KOPT-K1 (cell line): ENCODE measurements at regions not wholly inside any gene's neighbourhood (a gene's known extent, or its start where the extent isn't known, plus 50 kb on each side); places are given as distances from the start of the nearest gene placed in this dataset.

ENCODE experiments used
- H3K27ac ChIP-seq: fragments of 200-600 bp; sonication (generic); 2 replicates; pipeline ENCODE4 v1.5.1; 2016; ENCODE audit warnings: antibody characterized with exemption, mild to moderate bottlenecking, low read depth, low read length; ENCODE audit not compliant: poor library complexity, severe bottlenecking
- H3K36me3 ChIP-seq: fragments of 200-600 bp; sonication (generic); 2 replicates; pipeline ENCODE4 v1.5.1; 2017; ENCODE audit warnings: antibody characterized with exemption, mild to moderate bottlenecking, low read length, moderate library complexity; ENCODE audit not compliant: insufficient read depth
- H3K9me3 ChIP-seq: fragments of 200-600 bp; sonication (generic); 2 replicates; pipeline ENCODE4 v1.5.1; 2017; ENCODE audit warnings: antibody characterized with exemption, low read length, mild to moderate bottlenecking; ENCODE audit not compliant: insufficient read depth, poor library complexity, severe bottlenecking

DNA sequence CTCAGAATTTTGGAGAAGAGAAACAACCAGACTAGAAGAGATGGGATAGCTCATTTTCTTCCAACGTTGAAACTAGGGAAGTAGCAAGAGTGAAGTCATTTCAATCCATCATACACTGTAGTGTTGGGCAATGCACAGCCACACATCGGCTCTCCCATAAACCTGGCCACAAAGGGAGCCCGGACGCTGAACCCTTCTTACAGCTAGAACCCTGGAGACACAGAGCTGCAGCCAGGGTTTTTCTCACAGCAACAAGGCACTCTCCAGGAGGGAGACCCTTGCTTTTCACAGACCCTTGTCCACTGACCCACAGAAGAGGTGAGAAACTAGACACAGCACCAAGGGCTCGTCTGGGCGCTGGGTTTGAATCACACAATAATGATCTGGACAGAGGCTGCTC, 101.4 kb upstream of the FSTL4 start:
- Histone ChIP-seq H3K9me3 (no peaks in the 10 kb centered on the region), H3K27ac (no peak overlapping the region), H3K36me3 (no peaks in the 10 kb centered on the region)

DNA sequence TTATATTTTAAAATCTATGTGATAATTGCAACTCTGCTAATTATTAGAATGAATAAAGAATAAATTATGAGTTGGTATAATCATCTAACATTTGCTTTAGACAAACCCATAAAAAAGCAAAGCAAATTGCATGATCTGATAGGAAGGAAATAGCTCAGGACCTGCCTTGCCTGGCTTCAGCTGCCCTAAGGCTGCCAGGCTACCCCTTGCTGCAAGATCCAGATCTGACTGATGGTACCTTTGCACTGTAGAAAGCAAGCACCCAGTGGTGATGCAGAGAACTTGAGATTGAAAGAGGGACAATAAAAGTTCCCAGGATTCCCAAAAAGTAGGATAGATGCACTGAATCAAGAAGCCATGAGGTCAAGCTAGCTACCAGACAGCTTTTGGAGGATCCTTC, 100.9 kb upstream of the FSTL4 start:
- Histone ChIP-seq H3K36me3 (no peaks in the 10 kb centered on the region), H3K9me3 (no peaks in the 10 kb centered on the region), H3K27ac (no peak overlapping the region)

- no peak overlapping the region for H3K27ac ChIP-seq
- H3K36me3 ChIP-seq: no peaks in the 10 kb centered on the region
- no peaks in the 10 kb centered on the region for H3K9me3 ChIP-seq
These were observed 100.2 kb upstream of the FSTL4 start for GRCh38 chr5:133712562-133712961.

DNA sequence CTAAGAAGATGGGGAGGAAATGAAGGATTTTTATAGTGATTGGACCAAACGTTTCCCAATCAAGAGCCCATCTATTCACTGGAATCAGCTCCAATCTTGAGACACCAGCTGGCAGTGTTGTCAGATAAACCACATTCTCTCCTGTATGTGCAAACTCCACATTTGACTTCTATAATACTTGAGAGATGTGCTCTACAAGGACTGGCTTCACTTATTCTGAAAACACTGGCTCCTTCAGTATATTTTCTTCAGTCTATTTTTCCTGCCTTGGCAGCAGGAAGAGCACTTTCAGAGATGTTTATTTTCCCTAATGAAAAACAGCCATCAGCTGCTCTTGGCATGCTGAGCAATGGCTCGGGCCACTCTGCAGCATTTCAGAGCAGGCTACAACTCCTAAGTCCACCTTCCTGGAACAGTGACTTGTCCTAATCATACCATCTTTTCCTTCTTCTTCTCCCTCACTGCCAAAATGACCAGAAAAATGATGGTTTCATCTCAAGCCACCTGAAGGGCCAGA, 96.9 kb upstream of the FSTL4 start:
- Histone ChIP-seq H3K9me3 (no peaks in the 10 kb centered on the region), H3K27ac (no peak overlapping the region), H3K36me3 (no peaks in the 10 kb centered on the region)

DNA sequence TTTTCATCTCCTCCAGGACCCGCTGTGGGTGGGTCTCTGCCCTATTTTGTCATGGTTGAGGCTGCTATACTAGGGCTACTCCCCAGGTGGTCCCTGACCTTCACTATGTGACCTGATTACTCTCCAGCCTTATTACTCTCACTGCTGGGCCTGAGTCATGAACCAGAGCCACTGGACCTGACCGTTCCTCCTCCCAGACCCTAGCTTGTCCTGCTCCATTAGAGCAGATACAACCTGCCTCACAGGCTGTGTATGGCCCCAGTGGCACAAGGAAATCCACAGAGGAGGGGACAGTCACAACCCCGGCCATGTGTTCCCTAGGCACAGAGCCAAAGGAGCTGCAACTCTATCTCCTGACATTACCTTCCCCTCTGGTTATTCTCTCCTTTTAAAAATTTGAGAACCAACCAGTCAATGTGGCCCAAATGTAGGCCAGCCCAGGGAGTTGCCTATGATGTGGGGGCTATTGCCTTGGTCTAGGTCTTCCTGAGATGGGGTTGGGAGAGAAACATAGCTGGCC, 96.0 kb upstream of the FSTL4 start:
- H3K9me3 ChIP-seq: no peaks in the 10 kb centered on the region
- H3K27ac ChIP-seq: no peak overlapping the region
- H3K36me3 ChIP-seq: no peaks in the 10 kb centered on the region

GRCh38 chr5:133707629-133708028, 95.3 kb upstream of the FSTL4 start:
- no peaks in the 10 kb centered on the region for H3K9me3 ChIP-seq
- no peak overlapping the region for H3K27ac ChIP-seq
- no peaks in the 10 kb centered on the region for H3K36me3 ChIP-seq

GRCh38 chr5:133706506-133707430, 94.4 kb upstream of the FSTL4 start:
- Histone ChIP-seq H3K9me3 (no peaks in the 10 kb centered on the region), H3K27ac (no peak overlapping the region), H3K36me3 (no peaks in the 10 kb centered on the region)

- H3K36me3 ChIP-seq: no peaks in the 10 kb centered on the region
These were observed 93.0 kb upstream of the FSTL4 start for GRCh38 chr5:133705331-133705730.

GRCh38 chr5:133704411-133704810, 92.1 kb upstream of the FSTL4 start:
- no peak overlapping the region for H3K27ac ChIP-seq
- H3K36me3 ChIP-seq: no peaks in the 10 kb centered on the region
- H3K9me3 ChIP-seq: no peaks in the 10 kb centered on the region

More at GRCh38 chr5:133705331-133705730, 93.0 kb upstream of the FSTL4 start:
- Histone ChIP-seq H3K9me3 (no peaks in the 10 kb centered on the region), H3K27ac (no peak overlapping the region)

- H3K27ac ChIP-seq: no peak overlapping the region
- no peaks in the 10 kb centered on the region for H3K9me3 ChIP-seq
- no peaks in the 10 kb centered on the region for H3K36me3 ChIP-seq
These were observed 91.6 kb upstream of the FSTL4 start for GRCh38 chr5:133703935-133704334.

DNA sequence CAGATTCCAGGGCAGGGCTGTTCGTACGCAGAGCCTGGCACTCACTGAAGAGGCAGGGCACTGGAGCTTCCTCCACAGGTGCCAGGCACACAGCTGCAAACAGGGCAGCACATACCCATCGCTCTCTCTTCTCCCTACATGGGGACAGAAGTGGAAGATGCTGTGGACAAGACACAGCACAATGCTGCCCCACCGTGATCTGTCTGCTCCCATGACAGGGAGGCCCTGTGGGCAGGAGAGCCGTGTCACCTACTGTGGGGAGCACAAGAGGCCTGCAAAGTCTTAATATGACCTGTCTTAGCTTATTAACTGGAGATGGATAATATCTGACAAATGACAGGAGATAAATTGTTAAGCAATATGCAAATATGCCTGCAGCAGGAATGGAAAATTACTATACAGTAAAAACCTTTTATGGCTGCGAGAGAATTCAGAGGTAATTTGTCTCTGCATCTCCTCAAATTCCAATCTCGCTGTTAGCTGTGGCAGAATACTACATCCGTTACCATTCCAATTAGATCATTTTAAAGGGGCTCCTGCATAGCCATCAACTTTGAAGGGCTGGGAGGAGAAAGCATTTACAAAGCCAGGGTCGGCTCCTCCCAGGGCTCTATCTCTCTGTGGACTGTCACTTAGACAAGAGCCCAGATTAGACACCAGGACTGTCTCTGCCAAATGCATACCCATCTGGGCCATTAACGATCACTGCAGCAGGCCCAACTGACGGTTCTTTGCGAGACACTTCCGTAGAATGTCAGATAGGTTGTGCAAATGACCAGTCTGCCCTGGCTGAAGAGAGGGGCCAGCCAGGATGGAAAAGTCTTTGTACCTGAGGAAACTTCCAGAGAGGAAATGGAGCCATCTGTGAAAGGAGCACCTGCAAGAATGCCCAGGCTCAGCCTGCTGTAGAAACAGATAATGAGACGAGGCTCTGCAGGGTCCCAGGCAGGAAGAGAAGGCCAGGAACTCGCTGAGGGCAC, 90.7 kb upstream of the FSTL4 start:
- Histone ChIP-seq H3K36me3 (no peaks in the 10 kb centered on the region), H3K9me3 (no peaks in the 10 kb centered on the region), H3K27ac (no peak overlapping the region)

DNA sequence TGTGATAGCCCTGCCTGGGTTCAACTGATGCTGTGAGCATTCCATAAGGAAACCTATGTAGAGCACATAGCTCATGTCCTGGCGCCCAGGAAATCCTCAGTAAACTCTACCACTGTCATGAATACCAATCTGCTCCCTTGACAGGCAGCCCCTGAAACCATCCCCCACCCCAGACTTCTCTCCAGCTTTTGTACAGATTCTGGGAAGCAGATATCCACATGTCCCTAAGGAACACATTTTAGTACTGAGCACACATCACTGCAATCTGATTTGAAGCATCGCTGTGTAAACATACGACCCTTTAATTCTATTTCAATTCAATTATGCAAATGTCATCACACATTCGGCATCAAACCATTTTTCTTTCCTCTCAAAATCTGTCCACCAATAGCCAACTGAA, 89.5 kb upstream of the FSTL4 start:
- Histone ChIP-seq H3K36me3 (no peaks in the 10 kb centered on the region), H3K9me3 (no peaks in the 10 kb centered on the region), H3K27ac (no peak overlapping the region)

DNA sequence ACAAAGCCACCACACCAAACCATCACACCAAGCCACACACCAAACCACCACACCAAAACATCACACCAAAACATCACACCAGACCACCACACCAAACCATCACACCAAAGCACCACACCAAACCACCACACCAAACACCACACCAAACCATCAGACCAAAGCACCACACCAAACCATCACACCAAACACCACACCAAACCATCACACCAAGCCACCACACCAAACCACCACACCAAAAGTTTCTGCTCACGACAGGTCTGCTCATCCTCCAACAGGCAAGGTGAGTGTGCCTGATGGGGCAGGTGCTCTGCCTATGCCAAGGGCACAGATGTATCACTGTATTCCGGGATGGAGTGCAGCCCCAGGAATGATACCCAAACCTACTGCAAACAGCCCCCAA, 87.9 kb upstream of the FSTL4 start:
- H3K36me3 ChIP-seq: no peaks in the 10 kb centered on the region
- H3K9me3 ChIP-seq: no peaks in the 10 kb centered on the region

GRCh38 chr5:133698646-133699526, 86.5 kb upstream of the FSTL4 start:
- H3K9me3 ChIP-seq: no peaks in the 10 kb centered on the region
- no peak overlapping the region for H3K27ac ChIP-seq

More for the DNA sequence above, 87.9 kb upstream of the FSTL4 start:
- no peak overlapping the region for H3K27ac ChIP-seq

More at GRCh38 chr5:133698646-133699526, 86.5 kb upstream of the FSTL4 start:
- H3K36me3 ChIP-seq: no peaks in the 10 kb centered on the region
